ENCODE measurements at regions not wholly inside any gene's neighbourhood (a gene's known extent, or its start where the extent isn't known, plus 50 kb on each side); places are given as distances from the start of the nearest gene placed in this dataset.

DNA sequence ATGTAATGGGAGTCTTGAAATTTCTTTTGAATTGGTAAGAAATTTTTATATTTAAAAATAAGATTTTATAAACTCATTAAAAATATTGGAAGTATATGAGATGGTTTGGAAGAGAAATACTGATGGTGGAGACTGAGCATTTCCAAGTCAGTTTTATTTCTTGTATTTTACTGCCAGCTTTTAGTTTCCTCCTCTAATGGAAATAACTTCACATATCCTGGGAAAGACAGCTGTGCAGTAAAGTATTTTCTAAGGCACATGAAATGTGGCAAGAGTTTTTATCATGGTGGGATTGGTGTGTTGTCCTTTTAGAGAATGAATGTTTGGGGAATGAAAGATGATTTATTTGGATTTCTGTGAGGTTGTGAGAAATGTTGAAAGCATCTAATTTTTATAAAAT, 346.9 kb upstream of the RGS6 start:
- DNase-seq: no peak
- Histone ChIP-seq H3K27me3 (no peaks in the 10 kb centered on the region), H3K4me1 (peaks cover 0 to 72% (median 16%) of the 10 kb centered on the region in 4 donors), H3K36me3 (no peaks in the 10 kb centered on the region), H3K9me3 (no peaks in the 10 kb centered on the region), H3K4me3 (no peak overlapping the region), H3K27ac (peak overlapping the region in 1 of 2 donors; percentile 13)
- TF ChIP-seq, protein P1, sequence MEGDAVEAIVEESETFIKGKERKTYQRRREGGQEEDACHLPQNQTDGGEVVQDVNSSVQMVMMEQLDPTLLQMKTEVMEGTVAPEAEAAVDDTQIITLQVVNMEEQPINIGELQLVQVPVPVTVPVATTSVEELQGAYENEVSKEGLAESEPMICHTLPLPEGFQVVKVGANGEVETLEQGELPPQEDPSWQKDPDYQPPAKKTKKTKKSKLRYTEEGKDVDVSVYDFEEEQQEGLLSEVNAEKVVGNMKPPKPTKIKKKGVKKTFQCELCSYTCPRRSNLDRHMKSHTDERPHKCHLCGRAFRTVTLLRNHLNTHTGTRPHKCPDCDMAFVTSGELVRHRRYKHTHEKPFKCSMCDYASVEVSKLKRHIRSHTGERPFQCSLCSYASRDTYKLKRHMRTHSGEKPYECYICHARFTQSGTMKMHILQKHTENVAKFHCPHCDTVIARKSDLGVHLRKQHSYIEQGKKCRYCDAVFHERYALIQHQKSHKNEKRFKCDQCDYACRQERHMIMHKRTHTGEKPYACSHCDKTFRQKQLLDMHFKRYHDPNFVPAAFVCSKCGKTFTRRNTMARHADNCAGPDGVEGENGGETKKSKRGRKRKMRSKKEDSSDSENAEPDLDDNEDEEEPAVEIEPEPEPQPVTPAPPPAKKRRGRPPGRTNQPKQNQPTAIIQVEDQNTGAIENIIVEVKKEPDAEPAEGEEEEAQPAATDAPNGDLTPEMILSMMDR (IDR thresholded peaks at IDR 0.05): no peak
- intact Hi-C loops (cut with DNase I; ENCODE audit: low total_unique reads): no loop called here

DNA sequence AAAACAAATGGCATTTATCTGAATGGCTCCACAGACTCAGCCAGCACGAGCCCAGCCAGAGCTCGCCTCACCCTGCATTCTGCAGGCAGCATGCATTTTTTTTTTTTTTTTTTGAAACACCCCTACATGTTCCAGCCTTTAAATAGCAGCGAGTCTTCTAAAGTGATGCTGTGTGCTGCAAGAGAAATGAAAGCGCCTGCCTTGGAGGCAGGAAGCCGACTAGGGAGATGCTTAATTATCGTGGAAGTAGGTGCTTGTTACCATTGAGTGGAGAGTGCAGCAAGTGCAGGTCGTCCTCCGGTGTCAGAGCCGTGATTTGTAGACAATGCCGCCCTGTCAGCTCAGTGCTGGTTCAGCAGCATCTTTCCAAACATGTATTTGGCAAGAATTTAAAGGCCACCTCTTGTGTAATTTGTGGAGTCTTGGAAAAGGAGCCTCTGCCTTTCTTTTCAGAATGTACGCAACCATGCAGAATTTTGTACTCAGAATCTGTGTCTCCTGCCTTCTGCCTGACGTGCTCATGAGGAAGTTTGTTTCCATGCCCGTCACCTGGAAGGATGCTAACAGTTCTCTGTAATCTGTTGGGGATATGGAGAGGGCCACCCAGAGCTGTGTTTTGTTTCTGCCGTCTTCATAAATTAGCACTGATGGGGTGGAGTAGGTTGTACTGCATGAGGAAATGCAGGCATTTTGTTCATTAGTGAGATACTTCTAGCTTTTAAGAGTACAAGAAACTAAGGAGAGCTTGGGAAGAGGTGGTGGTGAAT, 345.9 kb upstream of the RGS6 start:
- peak; percentile 39 to 71 for DNase-seq
- Histone ChIP-seq H3K4me3 (peak overlapping the region; percentile 47 to 50), H3K9me3 (no peaks in the 10 kb centered on the region), H3K27ac (peak overlapping the region; percentile 57 to 58), H3K27me3 (no peaks in the 10 kb centered on the region), H3K4me1 (peaks cover 0 to 76% (median 16%) of the 10 kb centered on the region in 4 donors), H3K36me3 (no peaks in the 10 kb centered on the region)
- intact Hi-C loops (cut with DNase I; ENCODE audit: low total_unique reads): no loop called here
- TF ChIP-seq, protein P1 (IDR thresholded peaks at IDR 0.05): no peak

DNA sequence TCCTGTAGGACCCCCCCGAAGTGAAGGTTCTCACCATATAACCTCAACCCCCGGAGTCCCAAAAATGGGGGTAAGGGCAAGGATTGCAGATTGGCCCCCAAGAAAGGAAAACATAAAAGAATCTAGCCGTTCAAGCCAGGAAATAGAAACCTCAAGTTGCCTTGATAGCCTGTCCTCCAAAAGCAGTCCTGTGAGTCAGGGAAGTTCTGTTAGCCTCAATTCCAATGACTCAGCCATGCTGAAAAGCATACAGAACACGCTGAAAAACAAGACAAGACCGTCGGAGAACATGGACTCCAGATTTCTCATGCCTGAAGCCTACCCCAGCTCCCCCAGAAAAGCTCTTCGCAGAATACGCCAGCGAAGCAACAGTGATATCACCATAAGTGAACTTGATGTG, 344.2 kb upstream of the RGS6 start:
- peak overlapping the region in 1 of 2 donors; percentile 58 for H3K27ac ChIP-seq
- no peak for DNase-seq
- H3K36me3 ChIP-seq: no peaks in the 10 kb centered on the region
- no peaks in the 10 kb centered on the region for H3K9me3 ChIP-seq
- H3K27me3 ChIP-seq: no peaks in the 10 kb centered on the region
- TF ChIP-seq, protein P1 (IDR thresholded peaks at IDR 0.05): no peak
- intact Hi-C loops (cut with DNase I; ENCODE audit: low total_unique reads): no loop called here
- H3K4me1 ChIP-seq: peaks cover 0 to 76% (median 18%) of the 10 kb centered on the region in 4 donors
- H3K4me3 ChIP-seq: no peak overlapping the region

DNA sequence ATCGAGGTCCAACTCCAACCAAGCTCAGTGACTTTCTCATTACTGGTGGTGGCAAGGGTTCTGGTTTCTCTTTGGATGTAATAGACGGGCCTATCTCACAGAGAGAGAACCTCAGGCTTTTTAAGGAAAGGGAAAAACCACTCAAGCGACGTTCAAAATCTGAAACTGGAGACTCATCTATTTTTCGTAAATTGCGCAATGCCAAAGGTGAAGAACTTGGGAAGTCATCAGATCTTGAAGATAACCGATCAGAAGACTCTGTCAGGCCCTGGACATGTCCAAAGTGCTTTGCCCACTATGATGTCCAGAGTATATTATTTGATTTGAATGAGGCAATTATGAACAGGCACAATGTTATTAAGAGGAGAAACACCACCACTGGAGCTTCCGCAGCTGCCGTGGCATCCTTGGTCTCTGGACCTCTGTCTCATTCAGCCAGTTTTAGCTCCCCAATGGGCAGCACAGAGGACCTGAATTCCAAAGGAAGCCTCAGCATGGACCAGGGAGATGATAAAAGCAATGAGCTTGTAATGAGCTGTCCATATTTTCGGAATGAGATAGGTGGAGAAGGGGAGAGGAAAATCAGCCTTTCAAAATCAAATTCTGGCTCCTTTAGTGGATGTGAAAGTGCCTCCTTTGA, 343.5 kb upstream of the RGS6 start:
- no peak for DNase-seq
- TF ChIP-seq, protein P1 (IDR thresholded peaks at IDR 0.05): no peak
- no peak overlapping the region for H3K4me3 ChIP-seq
- H3K36me3 ChIP-seq: no peaks in the 10 kb centered on the region
- no peaks in the 10 kb centered on the region for H3K9me3 ChIP-seq
- intact Hi-C loops (cut with DNase I; ENCODE audit: low total_unique reads): no loop called here
- no peak overlapping the region for H3K27ac ChIP-seq
- H3K4me1 ChIP-seq: peaks cover 0 to 75% (median 15%) of the 10 kb centered on the region in 4 donors
- no peaks in the 10 kb centered on the region for H3K27me3 ChIP-seq

DNA sequence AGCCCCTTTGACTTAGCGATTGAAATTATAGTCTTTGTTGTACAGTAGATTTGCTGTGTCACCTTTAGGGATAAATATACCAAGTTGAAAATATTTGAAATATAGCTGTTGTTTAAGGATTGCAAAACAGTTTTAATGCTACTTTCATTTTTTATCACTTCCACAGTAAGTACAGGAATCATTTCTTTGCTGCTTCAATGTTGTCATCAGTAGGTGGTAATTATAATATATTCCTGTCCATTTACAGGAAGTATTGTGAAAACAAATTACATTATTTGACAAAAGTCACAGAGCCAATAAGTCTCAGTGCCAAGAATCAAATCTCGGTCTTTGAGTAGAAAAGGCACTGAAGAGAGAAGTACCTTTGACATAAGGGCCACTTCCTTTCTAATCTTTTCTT, 342.6 kb upstream of the RGS6 start:
- no peak for DNase-seq
- intact Hi-C loops (cut with DNase I; ENCODE audit: low total_unique reads): no loop called here
- Histone ChIP-seq H3K36me3 (no peaks in the 10 kb centered on the region), H3K27ac (no peak overlapping the region), H3K4me3 (no peak overlapping the region), H3K9me3 (no peaks in the 10 kb centered on the region), H3K27me3 (no peaks in the 10 kb centered on the region), H3K4me1 (peaks cover 0 to 80% (median 15%) of the 10 kb centered on the region in 4 donors)
- TF ChIP-seq, protein P1 (IDR thresholded peaks at IDR 0.05): no peak

All from tibial artery (tissue), 4 donors.